Activated CD8-positive, alpha-beta T cell treated with anti-CD3 and anti-CD28 coated beads for 36 hours (primary cell): ENCODE measurements at regions not wholly inside any gene's neighbourhood (a gene's known extent, or its start where the extent isn't known, plus 50 kb on each side); places are given as distances from the start of the nearest gene placed in this dataset.
"Not testable (repeated sequence)": the region's sequence is repeated elsewhere in the genome, so short reads cannot be mapped to it uniquely, and the experiment has no call there.

Experiments
- ATAC-seq: fragments of 200-7000 bp; cut with Tn5 transposase; one replicate; pipeline ENCODE4 v1.10.0; 2021; ENCODE audit warnings: mild to moderate bottlenecking, moderate library complexity
- CTCF ChIA-PET: fragments of 350-600 bp; sonication (Branson Sonifier 250); formaldehyde crosslinking; loops from one replicate; lab custom pipeline; 2021; ENCODE audit warnings: antibody characterized with exemption; lab: Charles Lee
- POLR2A ChIA-PET: fragments of 350-600 bp; sonication (Branson Sonifier 250); formaldehyde crosslinking; loops from one replicate; lab custom pipeline; 2021; ENCODE audit warnings: antibody characterized with exemption; lab: Charles Lee
- DNase-seq: peaks from one replicate; pipeline ENCODE4 v3.0.0-alpha.2; 2020
- H3K27ac Mint-ChIP-seq: one replicate; pipeline ENCODE4 v1.8.0; 2021; ENCODE audit warnings: mild to moderate bottlenecking, mixed read lengths
- H3K27me3 Mint-ChIP-seq: one replicate; pipeline ENCODE4 v1.8.0; 2021; ENCODE audit warnings: mixed read lengths
- H3K36me3 Mint-ChIP-seq: one replicate; pipeline ENCODE4 v1.8.0; 2021; ENCODE audit warnings: low read depth, mixed read lengths
- H3K4me1 Mint-ChIP-seq: one replicate; pipeline ENCODE4 v1.8.0; 2021; ENCODE audit warnings: low read depth, mixed read lengths
- H3K4me3 Mint-ChIP-seq: one replicate; pipeline ENCODE4 v1.8.0; 2021; ENCODE audit warnings: mild to moderate bottlenecking, moderate library complexity, mixed read lengths
- H3K9me3 Mint-ChIP-seq: one replicate; pipeline ENCODE4 v1.8.0; 2021; ENCODE audit warnings: mixed read lengths
- intact Hi-C: fragments of 100-400 bp; cut with micrococcal nuclease; formaldehyde crosslinking; loops from one replicate; pipeline ENCODE4 v1.10.0; 2022

DNA sequence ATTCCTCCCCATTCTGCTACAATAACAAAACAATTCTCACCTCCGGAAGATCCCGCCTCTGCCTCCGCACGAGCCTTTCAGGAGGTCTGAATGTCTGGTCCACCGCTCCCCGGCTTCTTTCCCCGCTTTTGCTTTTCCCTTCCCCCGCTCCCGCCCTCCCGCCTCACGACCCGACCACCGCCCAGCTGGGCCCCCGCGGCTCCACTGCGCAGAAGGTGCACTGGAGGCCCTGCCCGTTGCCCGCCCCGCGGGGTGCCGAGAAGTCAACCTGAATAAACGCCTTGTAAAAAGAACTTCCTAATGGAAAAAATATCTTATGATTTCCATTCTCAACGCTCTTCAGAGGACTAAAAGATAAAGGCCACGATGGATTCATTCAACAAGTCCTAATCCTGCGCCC, 93.8 kb upstream of the NBPF11 start:
- H3K4me1 Mint-ChIP-seq, H3K36me3 Mint-ChIP-seq, H3K27me3 Mint-ChIP-seq, CTCF ChIA-PET, DNase-seq, H3K9me3 Mint-ChIP-seq, POLR2A ChIA-PET, intact Hi-C loops, H3K27ac Mint-ChIP-seq, ATAC-seq, H3K4me3 Mint-ChIP-seq: not testable (repeated sequence)

DNA sequence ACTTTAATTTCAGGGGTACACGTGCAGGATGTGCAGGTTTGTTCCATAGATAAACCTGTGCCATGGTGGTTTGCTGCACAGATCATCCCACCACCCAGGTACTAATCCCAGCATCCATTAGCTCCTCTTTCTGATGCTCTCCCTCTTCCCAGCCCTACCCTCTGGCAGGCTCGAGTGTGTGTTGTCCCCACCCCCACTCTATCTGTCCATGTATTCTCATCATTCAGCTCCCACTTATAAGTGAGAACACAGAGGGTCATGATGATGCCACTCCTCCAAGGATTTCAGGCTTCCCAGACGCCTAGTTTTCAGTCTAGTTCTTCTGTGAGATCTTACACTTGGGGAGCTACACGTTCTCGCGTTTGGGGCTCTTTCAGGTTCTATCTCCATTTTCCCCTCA, 93.4 kb upstream of the NBPF11 start:
- POLR2A ChIA-PET, result not testable (repeated sequence)

DNA sequence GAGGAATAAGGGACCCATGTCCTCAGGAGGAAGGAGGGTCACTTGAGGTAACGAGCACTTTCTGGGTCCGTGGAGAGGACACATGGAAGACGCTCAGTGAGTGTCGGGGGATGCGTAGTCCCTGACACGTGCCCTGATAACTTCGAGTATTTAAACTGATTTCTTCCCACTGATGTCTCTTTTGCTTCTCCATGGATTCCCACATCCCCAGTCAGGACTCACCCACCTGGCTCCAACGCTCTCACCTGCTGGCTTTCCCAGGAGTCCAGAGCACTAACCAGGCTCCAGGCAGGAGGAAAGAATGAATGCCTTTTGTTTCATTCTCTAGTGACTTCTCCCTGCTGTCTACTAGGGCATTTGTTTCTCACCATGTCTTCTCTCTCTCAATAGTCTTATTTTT, 81.2 kb upstream of the NBPF11 start:
- CTCF ChIA-PET, H3K4me3 Mint-ChIP-seq, DNase-seq, ATAC-seq, intact Hi-C loops, H3K36me3 Mint-ChIP-seq, H3K27me3 Mint-ChIP-seq, H3K9me3 Mint-ChIP-seq, H3K4me1 Mint-ChIP-seq, H3K27ac Mint-ChIP-seq, POLR2A ChIA-PET: not testable (repeated sequence)

More for the DNA sequence above, 93.4 kb upstream of the NBPF11 start:
- DNase-seq, H3K9me3 Mint-ChIP-seq, CTCF ChIA-PET, H3K4me3 Mint-ChIP-seq, H3K27me3 Mint-ChIP-seq, H3K36me3 Mint-ChIP-seq, H3K4me1 Mint-ChIP-seq, ATAC-seq, intact Hi-C loops, H3K27ac Mint-ChIP-seq: not testable (repeated sequence)

DNA sequence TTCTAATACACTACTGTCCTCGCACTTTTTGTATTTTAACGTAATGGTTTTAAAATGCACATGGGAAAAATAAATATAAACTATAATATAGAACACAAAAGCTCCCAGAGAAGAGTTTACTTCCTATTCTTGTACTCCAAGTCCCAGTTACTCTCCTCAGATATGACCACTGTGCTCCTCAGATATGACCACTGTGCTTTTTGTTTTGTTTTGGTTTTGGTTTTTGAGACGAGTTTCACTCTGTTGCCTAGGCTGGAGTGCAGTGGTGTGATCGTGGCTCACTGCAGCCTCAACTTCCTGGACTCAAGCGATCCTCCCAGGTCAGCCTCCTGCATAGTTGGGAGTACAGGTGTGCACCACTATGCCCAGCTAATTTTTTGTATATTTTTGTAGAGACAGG, 76.8 kb upstream of the NBPF11 start:
- H3K4me3 Mint-ChIP-seq, intact Hi-C loops, H3K36me3 Mint-ChIP-seq, H3K27ac Mint-ChIP-seq, H3K9me3 Mint-ChIP-seq, H3K27me3 Mint-ChIP-seq, POLR2A ChIA-PET, DNase-seq, ATAC-seq, H3K4me1 Mint-ChIP-seq, CTCF ChIA-PET: not testable (repeated sequence)

DNA sequence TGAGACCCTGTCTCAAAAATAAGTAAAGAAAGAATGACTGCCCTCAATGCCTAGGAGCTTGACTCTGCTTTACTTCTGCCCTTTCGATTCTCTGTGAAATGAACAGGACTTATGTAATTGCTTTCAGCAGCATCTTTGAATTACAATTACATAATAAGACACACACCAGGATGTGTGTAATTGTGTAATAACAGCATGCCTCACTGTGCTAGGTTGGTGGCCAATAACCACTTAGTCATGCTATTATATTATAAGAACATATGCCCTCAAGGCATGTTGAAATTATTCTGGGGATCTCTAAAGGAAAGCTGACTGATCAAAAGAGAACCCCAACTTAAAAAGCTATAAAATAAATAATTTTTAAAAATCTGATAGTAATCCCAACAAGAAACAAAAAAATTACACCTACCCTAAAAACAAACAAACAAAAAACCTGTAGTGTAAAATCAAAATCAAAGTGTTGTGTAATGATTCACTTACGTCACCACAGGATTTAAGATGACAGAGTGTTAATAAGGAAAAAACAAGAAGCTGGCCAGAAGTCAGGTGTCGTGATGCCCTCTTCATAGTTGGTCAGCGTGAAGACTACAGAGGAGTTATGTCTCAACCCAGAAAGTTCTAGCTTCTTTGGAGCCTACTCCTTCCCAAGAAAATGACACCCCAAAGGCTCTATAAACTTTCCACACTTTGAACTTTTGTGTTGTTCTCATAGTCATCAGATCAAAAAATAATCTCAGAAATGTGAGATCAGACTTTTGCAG, 70.5 kb upstream of the NBPF11 start:
- POLR2A ChIA-PET, H3K27me3 Mint-ChIP-seq, H3K4me1 Mint-ChIP-seq, intact Hi-C loops, H3K9me3 Mint-ChIP-seq, H3K4me3 Mint-ChIP-seq, ATAC-seq, H3K36me3 Mint-ChIP-seq, DNase-seq, H3K27ac Mint-ChIP-seq, CTCF ChIA-PET: not testable (repeated sequence)

DNA sequence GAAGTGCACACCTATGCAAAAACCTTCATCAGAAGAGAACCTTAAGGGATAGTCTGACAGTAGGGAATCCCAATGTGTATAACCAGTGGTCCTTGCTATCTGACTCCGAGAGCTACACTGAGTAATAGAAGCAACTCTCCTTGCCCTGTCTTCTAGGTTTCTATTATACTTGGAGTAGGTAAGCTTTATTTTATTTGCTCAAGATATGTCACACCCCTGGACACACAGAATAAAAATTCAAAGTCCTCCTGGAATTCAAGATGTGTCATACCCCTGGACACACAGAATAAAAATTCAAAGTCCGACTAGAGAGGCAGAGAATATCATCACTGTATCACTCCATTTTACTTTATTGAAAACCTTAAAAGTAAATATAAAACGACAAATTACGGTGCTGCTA, 69.5 kb upstream of the NBPF11 start:
- intact Hi-C loops, H3K4me1 Mint-ChIP-seq, H3K9me3 Mint-ChIP-seq, H3K4me3 Mint-ChIP-seq, ATAC-seq, POLR2A ChIA-PET, DNase-seq, H3K27me3 Mint-ChIP-seq, H3K36me3 Mint-ChIP-seq, CTCF ChIA-PET, H3K27ac Mint-ChIP-seq: not testable (repeated sequence)

DNA sequence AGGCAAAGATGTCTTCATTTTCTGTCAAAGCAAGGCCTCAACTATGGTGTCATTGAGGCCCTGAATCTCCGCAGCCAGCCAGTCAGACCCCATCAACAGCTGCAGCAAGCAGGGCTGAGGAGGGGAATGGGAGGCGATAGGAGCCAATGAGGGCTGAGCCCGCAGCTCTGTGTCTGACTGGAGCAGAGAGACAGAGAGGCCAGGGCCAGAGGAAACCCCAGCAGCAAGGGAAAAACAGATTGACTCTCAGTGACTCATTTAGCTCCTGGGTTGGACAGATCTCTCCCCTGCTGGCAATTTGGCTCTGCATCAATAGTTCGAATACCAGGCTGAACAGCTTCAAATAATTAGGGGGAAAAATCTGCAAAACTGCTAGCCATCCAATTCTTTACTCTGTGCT, 67.1 kb upstream of the NBPF11 start:
- ATAC-seq, H3K4me3 Mint-ChIP-seq, H3K27me3 Mint-ChIP-seq, CTCF ChIA-PET, H3K36me3 Mint-ChIP-seq, H3K27ac Mint-ChIP-seq, H3K4me1 Mint-ChIP-seq, POLR2A ChIA-PET, DNase-seq, H3K9me3 Mint-ChIP-seq, intact Hi-C loops: not testable (repeated sequence)

DNA sequence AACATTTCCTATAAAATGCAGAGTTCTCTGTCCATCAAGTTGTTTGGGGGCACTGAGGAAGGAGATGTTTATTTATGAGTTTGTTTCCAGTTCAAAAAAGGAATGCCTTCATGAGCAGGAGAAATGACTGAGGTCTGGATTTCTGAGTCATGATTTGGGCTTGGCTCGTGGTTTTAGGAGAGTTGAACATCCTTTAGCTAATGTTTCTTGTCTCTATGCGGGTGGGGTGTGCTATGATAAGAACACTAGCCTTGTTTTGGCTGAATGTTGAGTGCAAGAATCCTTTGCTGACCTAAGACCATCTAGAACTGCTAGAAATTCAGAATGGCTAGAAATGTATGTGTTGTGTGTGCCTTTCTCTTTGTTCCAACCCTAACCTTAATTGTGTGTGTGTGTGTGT, 59.1 kb upstream of the NBPF11 start:
- H3K36me3 Mint-ChIP-seq, CTCF ChIA-PET, DNase-seq, POLR2A ChIA-PET, ATAC-seq, H3K9me3 Mint-ChIP-seq, H3K27me3 Mint-ChIP-seq, H3K27ac Mint-ChIP-seq, H3K4me1 Mint-ChIP-seq, intact Hi-C loops, H3K4me3 Mint-ChIP-seq: not testable (repeated sequence)

DNA sequence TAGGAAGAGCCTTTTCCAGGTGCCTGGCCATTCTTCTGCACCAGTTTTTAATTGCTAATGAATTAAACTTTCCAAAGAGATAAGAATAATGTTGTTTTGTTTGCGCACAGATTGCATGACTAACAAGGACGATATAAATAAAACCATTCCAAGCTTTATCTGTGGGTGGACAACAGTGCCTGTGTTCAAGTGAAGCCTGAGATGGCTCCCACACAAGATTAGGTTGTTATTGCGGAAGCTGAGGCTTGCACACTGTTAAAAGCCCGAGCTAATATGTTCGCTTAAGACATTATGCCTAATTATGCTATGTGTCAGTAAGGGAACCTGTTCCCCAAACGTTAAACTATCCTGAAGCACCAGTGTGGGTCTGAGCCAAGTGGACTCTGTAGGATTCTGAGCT, 58.5 kb upstream of the NBPF11 start:
- H3K27ac Mint-ChIP-seq, H3K36me3 Mint-ChIP-seq, CTCF ChIA-PET, H3K4me1 Mint-ChIP-seq, POLR2A ChIA-PET, DNase-seq, H3K4me3 Mint-ChIP-seq, H3K27me3 Mint-ChIP-seq, ATAC-seq, H3K9me3 Mint-ChIP-seq, intact Hi-C loops: not testable (repeated sequence)

DNA sequence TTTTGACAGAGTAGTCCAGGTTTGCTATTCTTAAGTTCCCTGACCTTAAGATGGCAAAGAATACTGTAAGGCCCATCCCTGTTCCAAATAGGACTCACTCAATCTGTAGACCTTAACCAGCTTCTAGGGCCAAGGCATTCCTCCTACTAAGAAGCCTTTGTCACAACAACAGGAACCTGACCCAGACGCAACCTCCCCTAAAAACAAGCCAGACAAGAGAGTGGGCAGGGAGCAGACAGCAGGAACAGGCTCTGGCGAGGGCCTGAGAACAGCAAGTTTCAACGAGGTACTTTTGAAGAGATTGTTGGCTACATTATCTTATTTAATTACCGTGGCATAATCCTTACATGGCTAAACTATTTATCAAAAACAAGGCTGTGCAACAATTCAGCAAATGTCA, 58.1 kb upstream of the NBPF11 start:
- H3K36me3 Mint-ChIP-seq, CTCF ChIA-PET, H3K27me3 Mint-ChIP-seq, POLR2A ChIA-PET, H3K4me1 Mint-ChIP-seq, H3K9me3 Mint-ChIP-seq, ATAC-seq, DNase-seq, intact Hi-C loops, H3K27ac Mint-ChIP-seq, H3K4me3 Mint-ChIP-seq: not testable (repeated sequence)

DNA sequence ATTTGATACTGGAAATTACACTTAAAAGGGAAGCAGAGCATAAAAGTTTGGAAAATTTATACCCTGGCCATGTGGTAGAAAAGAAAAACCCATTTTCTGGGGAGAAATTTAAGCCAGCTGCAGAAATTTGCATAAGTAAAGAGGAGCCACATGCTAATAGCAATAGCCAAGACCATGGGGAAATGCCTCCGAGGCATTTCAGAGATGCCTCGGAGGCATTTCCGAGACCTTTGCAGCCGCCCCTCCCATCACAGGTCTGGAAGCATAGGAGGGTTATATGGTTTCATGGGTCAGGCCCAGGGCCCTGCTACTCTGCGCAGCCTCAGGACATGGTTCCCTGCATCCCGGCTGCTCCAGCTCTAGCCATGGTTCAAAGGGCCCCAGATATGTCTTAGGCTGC, 49.9 kb upstream of the NBPF11 start:
- CTCF ChIA-PET, intact Hi-C loops: not testable (repeated sequence)

More for the DNA sequence above, 49.9 kb upstream of the NBPF11 start:
- H3K27me3 Mint-ChIP-seq, H3K9me3 Mint-ChIP-seq, ATAC-seq, POLR2A ChIA-PET, H3K36me3 Mint-ChIP-seq, H3K4me3 Mint-ChIP-seq, H3K4me1 Mint-ChIP-seq, DNase-seq, H3K27ac Mint-ChIP-seq: not testable (repeated sequence)
